Ovary (tissue), 7 donors: ENCODE measurements at regions not wholly inside any gene's neighbourhood (a gene's known extent, or its start where the extent isn't known, plus 50 kb on each side); places are given as distances from the start of the nearest gene placed in this dataset.

Experiments used
- DNase-seq, 5 donors: peaks; one replicate each; pipeline ENCODE4 v3.0.0-alpha.2; 2019 to 2020
- H3K27ac ChIP-seq, 2 donors: fragments of 200-600 bp; one replicate each; pipeline versions ENCODE4 v1.5.1 to v1.8.0; 2019 to 2022
- H3K27me3 ChIP-seq: fragments of 200-600 bp; one replicate; pipeline ENCODE4 v1.8.0; 2022
- H3K36me3 ChIP-seq: fragments of 200-600 bp; sonication (generic); one replicate; pipeline ENCODE4 v1.5.1; 2019
- H3K4me1 ChIP-seq: one replicate; pipeline ENCODE4 v1.8.1; 2013; ENCODE audit warnings: mild to moderate bottlenecking, moderate library complexity; ENCODE audit not compliant: insufficient read depth
- H3K4me3 ChIP-seq: fragments of 200-600 bp; sonication (generic); one replicate; pipeline ENCODE4 v1.5.1; 2017
- H3K9me3 ChIP-seq, 2 donors: fragments of 200-600 bp in 1 of 2; sonication (generic) in 1 of 2; one replicate each; pipeline versions ENCODE4 v1.5.1 to v1.8.1; 2013 to 2019; ENCODE audit warnings: mild to moderate bottlenecking in 1 of 2, moderate library complexity in 1 of 2
- EP300 ChIP-seq: sonication (generic); formaldehyde crosslinking; IDR thresholded peaks from one replicate; pipeline ENCODE4 v1.6.1; 2017; ENCODE audit warnings: antibody characterized with exemption
- POLR2A ChIP-seq: fragments of 450-650 bp; IDR thresholded peaks from one replicate; pipeline ENCODE4 v1.6.1; 2017; ENCODE audit warnings: antibody characterized with exemption, mild to moderate bottlenecking, moderate library complexity
- WGBS, 3 donors: extraction: QIAGEN DNeasy Blood & Tissue Kit in 1 of 3; methylation state at CpG; one replicate each; pipeline versions ENCODE4 v1.1.5 to v1.1.7; 2013 to 2017; 5-methylcytosine and 5-hydroxymethylcytosine counted together
- intact Hi-C, 4 donors: fragments of 100-400 bp; cut with DNase I; formaldehyde crosslinking; loops; one replicate each; pipeline versions ENCODE4 v1.11.0 to v1.15.1; 2022 to 2023
- TF ChIP-seq, protein P1 (sequence below), 3 donors: fragments of 450-650 bp in 2 of 3; fragments of 200-600 bp in 1 of 3; IDR thresholded peaks; one replicate each; pipeline versions ENCODE4 v1.5.1 to v1.8.0; 2016 to 2022; ENCODE audit warnings: antibody characterized with exemption in 3 of 3, mild to moderate bottlenecking in 1 of 3
- donor health status: DM: no; HTN: no; CAD: no; lungs with moderate emphysema.
- donor health status: DM: no; HTN: no; CAD: no.
- donor health status: Bipolar disorder and iron deficiency.
- donor health status: DM: no; HTN: no; CAD: no.
- donor health status: DM: yes; HTN: yes; CAD: no.

GRCh38 chr2:117551858-117552257 lies 262.6 kb upstream of the DDX18 start:
- H3K9me3 ChIP-seq, result no peaks in the 10 kb centered on the region
- H3K27ac ChIP-seq, result no peak overlapping the region
- H3K4me3 ChIP-seq, result no peak overlapping the region
- no peak for DNase-seq
- H3K36me3 ChIP-seq, result no peaks in the 10 kb centered on the region
- no peaks in the 10 kb centered on the region for H3K4me1 ChIP-seq
- no peaks in the 10 kb centered on the region for H3K27me3 ChIP-seq
- intact Hi-C loops, result no loop called here
- TF ChIP-seq POLR2A (no peak), EP300 (no peak)
- TF ChIP-seq, protein P1, sequence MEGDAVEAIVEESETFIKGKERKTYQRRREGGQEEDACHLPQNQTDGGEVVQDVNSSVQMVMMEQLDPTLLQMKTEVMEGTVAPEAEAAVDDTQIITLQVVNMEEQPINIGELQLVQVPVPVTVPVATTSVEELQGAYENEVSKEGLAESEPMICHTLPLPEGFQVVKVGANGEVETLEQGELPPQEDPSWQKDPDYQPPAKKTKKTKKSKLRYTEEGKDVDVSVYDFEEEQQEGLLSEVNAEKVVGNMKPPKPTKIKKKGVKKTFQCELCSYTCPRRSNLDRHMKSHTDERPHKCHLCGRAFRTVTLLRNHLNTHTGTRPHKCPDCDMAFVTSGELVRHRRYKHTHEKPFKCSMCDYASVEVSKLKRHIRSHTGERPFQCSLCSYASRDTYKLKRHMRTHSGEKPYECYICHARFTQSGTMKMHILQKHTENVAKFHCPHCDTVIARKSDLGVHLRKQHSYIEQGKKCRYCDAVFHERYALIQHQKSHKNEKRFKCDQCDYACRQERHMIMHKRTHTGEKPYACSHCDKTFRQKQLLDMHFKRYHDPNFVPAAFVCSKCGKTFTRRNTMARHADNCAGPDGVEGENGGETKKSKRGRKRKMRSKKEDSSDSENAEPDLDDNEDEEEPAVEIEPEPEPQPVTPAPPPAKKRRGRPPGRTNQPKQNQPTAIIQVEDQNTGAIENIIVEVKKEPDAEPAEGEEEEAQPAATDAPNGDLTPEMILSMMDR (IDR thresholded peaks at IDR 0.05), result no peak
- WGBS, 3 donors, result 61 to 71% (median 70%) methylated on average over 3 of the region's 3 CpGs

- intact Hi-C loops, result no loop called here
- TF ChIP-seq POLR2A (no peak), EP300 (no peak)
- TF ChIP-seq, protein P1 (IDR thresholded peaks at IDR 0.05), result no peak
- no peak overlapping the region for H3K27ac ChIP-seq
These were observed 261.0 kb upstream of the DDX18 start for GRCh38 chr2:117553448-117553847.

DNA sequence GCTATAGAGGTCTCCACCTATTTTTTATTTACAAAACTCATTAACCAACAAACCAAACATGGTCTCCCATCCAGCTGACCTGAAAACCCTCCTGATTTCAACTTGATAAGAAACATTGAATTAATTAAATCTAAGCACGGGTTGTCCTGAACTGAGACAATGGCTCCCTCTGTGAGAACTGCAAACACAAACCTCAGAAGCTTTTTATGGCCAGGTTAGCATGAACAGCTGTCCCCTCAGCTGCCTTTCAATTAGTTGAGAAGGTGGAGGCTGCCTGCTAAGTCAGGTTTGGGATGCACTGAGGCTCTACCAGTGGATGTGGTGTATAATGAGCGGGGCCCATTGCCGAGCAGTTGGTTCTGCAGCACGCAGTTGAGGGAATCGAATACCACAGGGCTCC lies 258.5 kb upstream of the DDX18 start:
- TF ChIP-seq EP300, result no peak
- no peak for TF ChIP-seq POLR2A
- TF ChIP-seq, protein P1 (IDR thresholded peaks at IDR 0.05), result no peak
- Histone ChIP-seq H3K9me3 (no peaks in the 10 kb centered on the region), H3K27ac (no peak overlapping the region), H3K27me3 (no peaks in the 10 kb centered on the region), H3K36me3 (no peaks in the 10 kb centered on the region), H3K4me1 (no peaks in the 10 kb centered on the region), H3K4me3 (no peak overlapping the region)
- no peak for DNase-seq
- 81 to 87% (median 85%) methylated on average over 5 of the region's 5 CpGs for WGBS, 3 donors
- intact Hi-C loops, result no loop called here

More at GRCh38 chr2:117553448-117553847, 261.0 kb upstream of the DDX18 start:
- Histone ChIP-seq H3K4me3 (no peak overlapping the region), H3K4me1 (no peaks in the 10 kb centered on the region), H3K36me3 (no peaks in the 10 kb centered on the region), H3K27me3 (no peaks in the 10 kb centered on the region), H3K9me3 (no peaks in the 10 kb centered on the region)
- WGBS, 3 donors, result 59 to 69% (median 63%) methylated on average over 4 of the region's 4 CpGs
- no peak for DNase-seq

DNA sequence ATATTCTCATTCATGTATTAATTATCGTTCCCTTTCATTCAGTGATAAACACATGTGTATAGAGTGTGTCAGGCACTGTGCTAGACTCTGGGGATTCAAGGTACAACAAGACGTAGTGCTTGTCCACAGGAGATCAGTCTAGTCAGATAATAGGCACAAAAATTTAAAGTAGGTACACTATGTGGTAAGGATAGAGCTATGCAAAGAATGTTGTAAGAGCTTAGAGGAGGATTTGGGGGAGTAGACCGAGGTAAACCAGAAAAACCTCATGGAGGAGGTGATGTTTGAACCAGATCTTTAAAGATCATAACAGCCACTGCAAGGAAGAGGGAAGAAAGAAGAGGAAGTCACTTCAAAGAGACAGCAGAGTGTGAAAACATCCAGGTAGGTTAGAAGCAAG lies 256.9 kb upstream of the DDX18 start:
- no peak for TF ChIP-seq POLR2A
- TF ChIP-seq, protein P1 (IDR thresholded peaks at IDR 0.05), result no peak
- TF ChIP-seq EP300, result no peak
- H3K9me3 ChIP-seq, result no peaks in the 10 kb centered on the region
- H3K27me3 ChIP-seq, result no peaks in the 10 kb centered on the region
- H3K4me3 ChIP-seq, result no peak overlapping the region
- intact Hi-C loops, result no loop called here
- no peak overlapping the region for H3K27ac ChIP-seq
- 53 to 61% (median 60%) methylated on average over 3 of the region's 3 CpGs for WGBS, 3 donors
- no peaks in the 10 kb centered on the region for H3K36me3 ChIP-seq
- no peak for DNase-seq
- no peaks in the 10 kb centered on the region for H3K4me1 ChIP-seq

DNA sequence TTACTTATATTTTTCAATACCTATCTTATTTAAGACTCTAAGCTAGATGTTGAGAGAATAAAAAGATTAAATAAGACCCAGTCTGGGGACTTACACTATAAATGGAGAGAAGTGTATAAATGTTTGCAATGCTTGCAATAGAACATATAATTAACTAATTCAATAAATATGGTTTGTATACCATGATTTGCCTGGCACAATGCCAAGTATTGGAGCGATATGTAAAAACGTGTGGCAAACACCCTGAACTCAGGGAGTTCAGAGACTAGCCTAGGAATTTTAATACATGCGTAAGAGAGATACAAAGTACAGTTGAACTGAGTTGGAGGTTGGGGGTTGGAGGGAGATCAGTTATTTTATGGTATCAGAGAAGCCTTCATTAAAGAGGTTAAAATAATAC lies 251.8 kb upstream of the DDX18 start:
- DNase-seq, result no peak
- H3K27ac ChIP-seq, result no peak overlapping the region
- H3K36me3 ChIP-seq, result no peaks in the 10 kb centered on the region
- 54 to 63% (median 59%) methylated on average over 3 of the region's 3 CpGs for WGBS, 3 donors
- no peaks in the 10 kb centered on the region for H3K9me3 ChIP-seq
- no peak overlapping the region for H3K4me3 ChIP-seq
- intact Hi-C loops, result no loop called here
- no peaks in the 10 kb centered on the region for H3K27me3 ChIP-seq
- TF ChIP-seq POLR2A (no peak), EP300 (no peak)
- TF ChIP-seq, protein P1 (IDR thresholded peaks at IDR 0.05), result no peak
- H3K4me1 ChIP-seq, result no peaks in the 10 kb centered on the region
